ENCODE measurements at regions not wholly inside any gene's neighbourhood (a gene's known extent, or its start where the extent isn't known, plus 50 kb on each side); places are given as distances from the start of the nearest gene placed in this dataset.

GRCh38 chr6:120384671-120385070 is 949.6 kb downstream of the TBC1D32 start:
- TF ChIP-seq CTCF (IDR thresholded peaks at IDR 0.05) (no peak), POLR2A (IDR thresholded peaks at IDR 0.05) (no peak)

Measured in uterus (tissue), 2 donors.